Suppressor macrophage treated with lipopolysaccharide for 4 hours (primary cell): ENCODE measurements at regions not wholly inside any gene's neighbourhood (a gene's known extent, or its start where the extent isn't known, plus 50 kb on each side); places are given as distances from the start of the nearest gene placed in this dataset.
"Not testable (repeated sequence)": the region's sequence is repeated elsewhere in the genome, so short reads cannot be mapped to it uniquely, and the experiment has no call there.

ENCODE experiments used
- DNase-seq: peaks from one replicate; pipeline ENCODE4 v3.0.0-alpha.2; 2020

DNA sequence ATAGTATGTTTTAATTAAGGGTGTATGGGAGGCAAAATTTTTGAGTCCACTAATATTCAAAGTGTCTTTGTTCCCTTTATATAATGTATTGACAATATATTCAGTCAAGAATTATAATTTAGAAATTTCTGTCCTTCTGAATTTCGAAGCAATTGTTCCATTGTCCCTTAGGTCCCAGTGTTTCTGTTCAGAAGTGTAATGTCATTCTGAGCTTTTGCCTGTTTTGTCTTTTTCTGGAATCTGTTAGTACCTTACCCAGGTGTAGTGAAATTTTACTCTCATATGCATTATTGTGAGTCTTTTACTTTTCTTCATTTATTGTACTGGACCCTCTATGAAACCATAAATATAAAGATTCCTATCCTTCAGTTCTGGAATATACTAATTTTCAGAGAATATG, 505.7 kb upstream of the KIF2B start:
- no peak for DNase-seq

DNA sequence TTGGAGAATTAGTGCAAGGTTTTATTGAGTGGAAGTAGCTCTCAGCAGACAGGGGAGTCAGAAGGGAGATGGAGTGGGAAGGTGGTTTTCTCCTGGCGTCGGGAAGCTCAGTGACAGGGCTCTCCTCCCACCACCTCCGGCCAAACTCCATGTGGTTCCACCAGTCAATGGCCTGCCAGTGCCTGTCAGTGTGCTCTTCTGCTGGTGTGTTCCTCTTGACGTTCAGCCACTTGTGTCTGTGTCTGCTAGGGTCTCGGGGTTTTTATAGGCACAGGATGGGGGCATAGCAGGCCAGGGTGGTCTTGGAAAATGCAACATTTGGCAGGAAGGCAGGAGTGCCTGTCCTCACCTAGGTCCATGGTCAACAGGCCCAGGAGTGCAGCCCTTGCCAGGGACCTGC, 506.7 kb upstream of the KIF2B start:
- no peak for DNase-seq

DNA sequence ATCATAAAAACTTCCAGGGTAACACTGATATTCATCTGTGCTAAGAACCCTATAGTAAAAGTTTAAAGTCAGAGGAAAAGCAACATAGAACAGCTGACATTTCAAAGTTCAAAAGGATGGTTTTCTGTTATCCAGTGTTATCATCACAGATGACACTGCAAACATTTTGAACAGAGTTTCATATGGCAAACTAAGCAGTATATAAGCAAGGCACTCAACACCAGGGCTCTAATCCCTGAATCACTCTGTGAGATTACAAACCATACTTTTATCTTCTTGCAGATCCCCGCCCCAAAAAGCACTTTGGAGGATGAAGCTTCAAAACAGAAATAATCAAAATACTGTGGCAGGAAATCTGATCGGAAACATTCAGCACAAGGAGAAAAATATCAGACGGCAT, 508.2 kb upstream of the KIF2B start:
- DNase-seq: no peak

DNA sequence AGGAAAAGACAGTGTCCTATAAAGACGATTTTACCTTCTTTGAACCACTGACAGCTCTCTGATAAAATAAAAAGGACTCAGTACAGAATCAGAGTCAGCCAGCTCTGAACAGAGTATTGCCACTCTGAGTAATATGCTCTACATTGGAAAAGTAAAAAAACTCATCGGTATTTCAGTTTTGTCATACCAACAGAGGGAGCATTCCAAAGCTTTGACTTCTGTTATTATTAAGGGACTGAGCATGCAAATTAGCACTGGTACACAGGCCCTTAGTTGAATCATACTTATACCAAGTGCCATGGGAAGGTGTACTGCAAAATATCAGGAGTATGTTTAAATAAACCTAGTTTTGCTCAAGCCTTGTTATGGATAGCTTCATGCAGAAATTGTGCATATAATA, 509.0 kb upstream of the KIF2B start:
- DNase-seq: no peak

DNA sequence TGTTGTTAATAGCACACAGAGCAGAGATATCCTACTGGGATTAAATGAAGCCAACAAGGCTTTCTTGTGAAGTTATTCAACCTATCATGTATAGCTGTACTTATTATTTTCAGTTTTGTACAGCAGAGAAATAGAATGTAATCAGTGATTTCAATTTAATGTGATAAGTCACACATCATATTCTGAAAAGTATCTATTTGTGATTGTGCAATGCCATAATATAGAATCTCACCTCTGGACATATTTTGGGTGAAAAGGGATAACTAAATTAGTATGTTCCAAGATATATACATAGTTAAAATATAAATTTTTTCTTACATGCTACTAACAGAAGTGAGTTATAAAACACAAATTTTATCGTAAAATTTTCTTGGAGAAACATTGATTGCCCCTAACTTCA, 544.3 kb upstream of the KIF2B start:
- no peak for DNase-seq

DNA sequence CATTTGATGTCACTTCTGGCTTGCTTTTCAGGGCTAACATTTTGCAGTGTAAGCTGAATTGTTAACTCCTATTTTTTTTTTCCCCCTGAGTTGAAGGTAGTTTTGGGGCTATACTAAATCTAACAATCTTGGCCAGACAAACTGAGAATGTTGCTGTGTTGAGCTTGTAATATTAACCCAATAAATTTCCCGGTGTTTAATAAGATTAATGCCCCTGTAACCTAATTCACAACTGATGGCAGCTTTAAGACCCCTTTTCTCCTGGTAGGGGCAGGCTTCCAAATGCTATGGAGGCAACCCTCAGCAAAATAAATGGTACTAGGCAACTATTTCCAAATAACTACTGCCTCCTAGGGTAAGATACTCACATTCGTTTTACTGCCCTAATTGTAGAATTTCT, 549.6 kb upstream of the KIF2B start:
- DNase-seq: no peak

DNA sequence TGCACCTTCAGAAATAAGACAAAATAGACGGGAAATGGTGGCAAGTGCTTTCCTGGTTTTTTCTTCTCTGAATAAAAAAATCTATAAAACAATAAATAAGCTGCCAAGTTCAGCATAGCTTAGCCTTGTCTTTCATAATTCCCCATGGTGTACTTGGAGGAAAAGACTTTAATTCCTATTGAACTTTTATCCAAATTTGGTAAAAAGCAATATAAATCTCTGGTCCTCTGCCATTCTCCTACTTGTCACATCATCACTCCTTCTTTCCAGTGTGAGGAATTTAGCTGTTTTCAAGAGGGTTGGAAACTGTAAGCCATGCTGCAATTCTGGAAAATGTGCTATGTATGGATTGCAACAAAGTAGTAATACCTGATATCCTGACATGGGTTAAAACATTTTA, 551.8 kb upstream of the KIF2B start:
- DNase-seq: no peak

DNA sequence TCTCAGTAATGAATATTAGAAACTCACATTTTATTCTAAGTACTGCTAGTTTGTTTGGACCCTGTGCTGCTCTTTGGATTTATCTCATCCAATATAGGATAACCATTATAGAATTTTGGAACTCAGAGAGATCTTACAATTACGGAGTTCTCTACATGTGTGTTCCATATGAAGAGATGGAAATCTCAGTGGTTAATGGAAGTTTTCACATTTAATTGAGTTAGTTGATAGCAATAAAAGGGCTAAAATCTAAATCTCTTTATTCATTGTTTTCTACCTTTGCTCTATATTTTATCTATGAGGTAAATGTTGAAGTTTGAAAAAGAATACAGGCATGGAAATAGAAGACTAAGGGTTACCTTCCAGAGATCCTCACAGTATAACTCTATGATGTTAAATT, 558.0 kb upstream of the KIF2B start:
- no peak for DNase-seq

DNA sequence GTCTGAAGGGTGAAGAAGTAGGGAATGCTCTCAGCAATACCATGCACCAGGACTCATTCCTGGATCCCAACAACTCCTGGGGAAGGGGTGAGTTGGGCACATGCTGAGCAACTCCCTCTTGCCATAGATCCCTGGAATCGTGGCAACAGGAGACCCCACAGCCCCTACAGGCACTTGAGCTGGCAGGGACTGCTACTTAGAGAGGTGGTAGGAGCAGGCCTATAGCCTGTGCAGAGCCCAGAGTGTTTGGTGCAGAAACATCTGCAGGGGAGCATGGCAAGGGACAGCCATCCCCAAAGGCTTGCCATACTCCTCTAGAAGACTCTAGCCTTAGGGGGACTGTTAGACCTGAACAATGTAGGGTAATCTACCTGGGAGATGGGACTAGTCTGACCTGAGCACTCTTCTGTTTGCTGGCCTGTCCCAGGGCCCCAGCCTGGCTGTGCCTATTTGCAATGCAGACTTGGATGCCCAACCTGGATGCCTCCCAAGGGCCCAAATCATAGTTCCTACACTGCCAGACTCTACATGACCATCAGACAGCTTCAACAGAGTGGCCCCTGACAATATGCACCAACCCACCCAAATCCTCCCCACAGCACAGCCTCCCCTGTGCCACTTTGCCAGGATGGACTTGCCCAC, 568.6 kb upstream of the KIF2B start:
- no peak for DNase-seq

DNA sequence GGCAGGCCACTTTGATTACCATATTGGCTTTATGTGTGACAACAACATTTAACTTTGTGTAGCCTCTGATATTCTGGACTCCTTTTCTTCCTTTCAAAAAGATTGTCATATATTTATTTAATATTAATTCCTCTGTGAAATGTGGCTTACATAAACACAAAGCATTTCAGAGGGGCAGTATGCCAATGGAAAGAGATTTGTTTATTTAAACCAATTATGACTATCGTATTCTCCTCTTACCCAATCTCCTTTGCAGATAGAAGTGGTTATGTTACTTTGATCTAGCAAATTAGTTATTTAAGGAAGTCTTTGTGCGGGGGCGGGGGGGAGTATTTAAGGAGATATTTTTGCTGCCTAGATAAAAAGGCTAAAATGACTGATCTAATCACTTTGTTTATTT, 573.7 kb upstream of the KIF2B start:
- no peak for DNase-seq

DNA sequence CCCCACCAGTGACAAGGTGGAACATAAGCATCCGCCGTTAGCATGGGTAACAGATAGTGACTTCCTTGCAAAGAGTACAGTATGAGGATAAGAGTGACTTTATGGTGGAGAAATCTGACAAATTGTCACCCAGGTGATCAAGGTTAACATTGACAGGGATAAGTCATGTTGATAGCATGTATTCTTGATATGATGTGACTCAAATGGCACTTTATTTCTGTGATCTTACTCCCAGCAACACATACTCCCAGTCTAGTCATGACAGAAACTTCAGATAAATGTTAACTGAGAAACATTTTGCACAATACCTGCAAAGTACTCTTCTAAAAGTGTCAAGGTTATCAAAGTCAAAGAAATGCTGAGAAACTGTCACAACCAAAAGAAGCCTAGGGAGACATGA, 588.6 kb upstream of the KIF2B start:
- DNase-seq: no peak

DNA sequence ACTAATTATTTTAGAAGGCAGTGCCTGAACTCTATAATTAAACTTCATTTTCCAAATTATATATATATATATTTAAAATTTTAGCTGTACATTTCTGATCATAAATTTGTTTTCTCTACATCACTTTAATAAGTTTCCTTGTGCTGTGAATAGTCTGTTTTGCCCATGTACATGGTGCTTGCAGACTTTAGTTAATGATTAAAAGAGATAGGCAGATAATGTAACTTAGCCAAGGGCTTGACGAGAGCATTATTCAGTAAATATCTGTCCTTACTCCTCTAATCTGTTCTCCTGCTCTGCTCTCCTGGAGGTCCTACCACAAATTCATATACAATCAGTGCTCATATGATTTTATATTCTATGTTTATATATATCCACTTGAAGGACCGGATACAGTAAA, 595.2 kb upstream of the KIF2B start:
- no peak for DNase-seq

DNA sequence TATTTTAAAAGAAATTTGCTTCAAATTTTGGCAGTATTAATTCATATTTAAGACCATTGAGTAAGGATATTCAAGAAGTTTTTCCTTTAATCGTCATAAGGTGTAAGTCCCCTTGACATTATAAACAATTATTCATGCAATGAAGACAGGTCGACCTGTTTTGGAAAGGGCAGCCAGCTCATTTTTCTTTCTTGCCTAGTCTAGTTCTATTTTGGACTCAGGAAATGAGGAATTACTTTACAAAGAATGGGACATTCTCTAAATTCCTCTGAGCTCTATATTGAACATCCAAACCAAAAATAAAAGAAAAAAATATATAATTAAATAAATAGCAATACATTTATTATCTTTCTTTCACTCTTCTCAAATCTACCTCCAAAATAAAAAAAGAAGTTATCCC, 595.6 kb upstream of the KIF2B start:
- no peak for DNase-seq

DNA sequence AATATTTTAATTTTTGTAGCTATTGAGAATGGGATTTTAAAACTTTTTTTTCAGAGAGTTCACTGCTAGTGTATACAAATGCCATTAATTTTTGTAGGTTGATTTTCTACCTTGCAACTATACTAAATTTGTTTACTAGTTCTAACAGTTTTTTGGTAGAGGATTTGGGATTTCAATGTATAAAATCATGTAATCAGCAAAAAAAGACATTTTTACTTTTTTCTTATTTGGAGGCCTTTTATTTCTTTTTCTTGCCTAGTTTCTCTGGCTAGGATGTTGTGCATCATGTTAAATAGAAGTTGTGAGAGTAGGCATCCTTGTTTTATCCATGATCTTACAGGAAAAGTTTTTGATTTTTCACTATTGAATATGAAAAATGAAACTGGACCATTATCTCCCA, 602.9 kb upstream of the KIF2B start:
- DNase-seq: no peak

DNA sequence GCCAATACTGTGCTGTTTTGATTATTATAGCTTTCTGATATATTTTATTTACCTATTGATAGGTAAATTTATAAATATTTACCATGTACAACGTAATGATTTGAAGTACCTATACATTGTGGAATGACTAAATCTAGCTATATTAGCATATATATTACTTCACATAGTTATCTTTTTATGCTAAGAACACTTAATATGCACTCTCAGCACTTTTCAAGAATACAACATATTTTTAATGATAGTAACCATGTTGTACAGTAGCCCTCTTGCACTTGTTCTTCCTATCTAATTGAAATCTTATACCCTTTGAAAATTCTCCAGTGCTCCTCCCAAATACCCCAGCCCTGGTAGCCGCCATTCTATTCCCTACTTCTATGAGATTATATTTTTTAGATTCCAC, 604.0 kb upstream of the KIF2B start:
- DNase-seq: no peak

DNA sequence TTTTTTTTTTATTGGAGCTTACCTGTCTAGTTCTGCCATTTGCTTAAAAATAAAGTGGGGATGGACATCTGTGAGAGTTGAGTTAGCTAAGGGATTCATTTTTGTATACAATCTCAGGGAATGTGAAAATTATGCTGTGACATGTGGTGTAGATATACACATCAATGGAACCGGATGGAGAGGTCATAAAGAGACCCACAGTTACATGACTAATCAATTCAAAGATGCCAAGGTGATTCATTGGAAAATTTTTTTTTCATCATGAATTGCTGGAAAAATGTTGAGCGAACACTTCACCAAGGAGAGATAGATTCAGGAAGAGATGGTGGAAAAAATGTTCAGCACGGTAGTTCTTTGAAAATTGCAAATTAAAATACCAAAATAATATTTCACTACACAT, 605.4 kb upstream of the KIF2B start:
- DNase-seq: no peak

DNA sequence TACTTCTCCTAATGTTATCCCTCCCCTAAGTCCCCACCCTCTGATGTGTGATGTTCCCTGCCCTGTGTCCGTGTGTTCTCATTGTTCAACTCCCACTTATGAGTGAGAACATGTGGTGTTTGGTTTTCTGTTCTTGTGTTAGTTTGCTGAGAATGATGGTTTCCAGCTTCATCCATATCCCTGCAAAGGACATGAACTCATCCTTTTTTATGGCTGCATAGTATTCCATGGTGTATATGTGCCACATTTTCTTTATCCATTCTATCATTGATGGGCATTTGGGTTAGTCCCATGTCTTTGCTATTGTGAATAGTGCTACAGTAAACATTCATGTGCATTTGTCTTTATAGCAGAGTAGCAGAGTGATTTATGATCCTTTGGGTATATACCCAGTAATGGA, 613.8 kb upstream of the KIF2B start:
- DNase-seq: not testable (repeated sequence)

DNA sequence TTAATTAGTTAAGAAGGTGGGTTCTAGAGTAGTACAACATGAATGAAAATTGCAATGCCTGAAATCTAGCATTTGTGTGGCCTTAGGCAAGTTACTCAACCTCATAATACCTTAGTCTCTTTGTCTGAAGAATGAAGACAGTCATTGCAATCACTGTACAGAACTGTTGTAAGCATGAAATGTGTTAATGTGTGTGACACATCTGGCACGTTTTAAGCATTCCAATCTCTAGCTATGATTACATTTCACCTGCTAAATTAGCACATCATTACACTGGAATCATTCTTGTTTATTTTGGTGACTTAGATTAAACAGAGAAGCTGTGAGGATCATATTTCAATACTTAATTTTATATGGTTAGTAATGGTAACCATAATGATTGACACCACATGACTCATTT, 629.7 kb upstream of the KIF2B start:
- DNase-seq: no peak

DNA sequence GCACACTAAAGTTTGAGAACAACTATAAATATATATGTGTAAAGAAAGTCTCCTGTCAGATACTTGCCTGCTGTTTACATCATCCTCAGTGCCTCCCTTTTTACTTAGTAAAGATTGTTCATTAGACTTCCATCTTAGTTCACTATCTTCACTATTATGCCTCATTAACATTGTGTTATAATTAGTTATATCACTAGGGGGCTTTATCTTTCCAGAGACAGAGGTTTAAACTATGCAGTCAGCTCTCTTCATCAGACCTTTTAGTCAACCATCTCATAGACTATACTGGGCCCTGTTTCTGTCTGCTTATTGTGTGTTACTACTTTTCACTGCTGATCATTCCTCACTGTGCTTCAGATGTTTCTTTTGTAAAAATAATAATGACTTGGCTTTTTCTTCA, 630.8 kb upstream of the KIF2B start:
- no peak for DNase-seq

DNA sequence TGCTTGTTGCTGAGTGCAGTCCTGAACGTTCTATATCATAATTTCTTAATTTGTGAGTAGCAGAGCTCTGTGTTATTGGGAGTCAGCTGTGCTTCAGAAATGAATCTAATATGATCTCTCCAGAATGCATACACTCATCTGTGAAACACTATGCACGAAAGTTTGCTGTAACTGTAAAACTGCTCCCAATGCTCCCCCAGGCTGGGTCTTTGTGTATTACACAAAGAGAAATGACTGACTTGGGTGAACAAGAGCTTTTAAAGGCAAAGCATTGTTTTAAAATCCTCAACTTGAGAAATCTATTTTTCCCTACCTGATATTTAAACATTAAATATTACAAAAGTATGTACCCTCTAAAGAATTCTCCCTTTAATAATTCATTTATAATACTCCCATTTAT, 636.7 kb upstream of the KIF2B start:
- no peak for DNase-seq

DNA sequence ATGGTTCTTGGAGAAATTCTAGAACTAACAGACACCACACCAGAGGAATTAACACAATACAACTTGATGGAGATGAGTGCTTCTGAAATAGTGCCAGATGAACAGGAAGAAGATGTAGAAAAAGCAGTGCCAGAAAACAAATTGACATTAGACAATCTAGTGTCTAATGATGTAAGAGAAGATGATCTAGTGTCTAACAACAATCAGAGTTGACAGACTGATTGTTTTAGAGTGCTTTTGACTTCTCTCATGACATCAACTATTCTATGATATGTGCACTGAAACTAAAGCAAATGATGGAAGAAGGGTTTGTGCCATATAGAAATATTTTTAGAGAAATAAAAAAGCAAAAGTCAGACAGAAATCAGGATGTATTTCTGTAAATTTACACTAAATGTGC, 646.1 kb upstream of the KIF2B start:
- no peak for DNase-seq

DNA sequence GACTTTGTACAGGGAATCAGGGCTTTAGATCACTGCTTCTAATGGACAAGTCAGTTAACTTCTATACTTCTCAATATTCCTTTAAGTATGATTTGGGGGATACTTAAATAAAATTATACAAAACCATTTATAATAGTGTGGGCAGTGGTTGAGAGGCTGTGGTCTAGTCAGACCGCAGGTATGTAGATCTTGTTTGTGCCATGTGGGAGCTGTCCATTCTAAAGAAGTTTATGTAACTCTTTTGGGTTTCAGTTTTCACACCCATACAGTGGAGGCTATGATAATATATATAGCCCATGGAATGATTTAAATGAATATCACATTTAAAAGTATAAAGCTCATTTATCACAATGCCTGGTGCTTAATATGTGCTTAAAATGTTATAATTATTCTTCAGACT, 654.3 kb upstream of the KIF2B start:
- no peak for DNase-seq

DNA sequence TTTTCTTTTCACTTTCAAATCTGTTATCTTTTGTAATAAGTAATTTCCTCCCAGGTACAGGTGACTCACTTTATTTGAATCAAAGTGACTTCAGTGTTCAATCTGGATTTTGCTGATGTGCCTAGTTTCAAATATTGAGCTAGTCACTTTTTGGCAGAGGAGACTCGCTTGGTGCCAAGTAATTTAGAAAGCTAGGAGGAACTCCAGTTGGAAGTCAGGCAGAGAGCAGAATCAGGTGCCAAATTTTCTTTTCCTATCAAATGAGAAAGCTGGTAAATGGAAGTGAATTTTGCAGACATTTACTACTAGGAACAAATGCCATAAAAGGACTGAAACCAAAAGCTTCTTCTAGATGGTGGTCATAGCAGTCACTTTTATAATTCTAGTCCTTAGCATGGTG, 656.0 kb upstream of the KIF2B start:
- DNase-seq: no peak

DNA sequence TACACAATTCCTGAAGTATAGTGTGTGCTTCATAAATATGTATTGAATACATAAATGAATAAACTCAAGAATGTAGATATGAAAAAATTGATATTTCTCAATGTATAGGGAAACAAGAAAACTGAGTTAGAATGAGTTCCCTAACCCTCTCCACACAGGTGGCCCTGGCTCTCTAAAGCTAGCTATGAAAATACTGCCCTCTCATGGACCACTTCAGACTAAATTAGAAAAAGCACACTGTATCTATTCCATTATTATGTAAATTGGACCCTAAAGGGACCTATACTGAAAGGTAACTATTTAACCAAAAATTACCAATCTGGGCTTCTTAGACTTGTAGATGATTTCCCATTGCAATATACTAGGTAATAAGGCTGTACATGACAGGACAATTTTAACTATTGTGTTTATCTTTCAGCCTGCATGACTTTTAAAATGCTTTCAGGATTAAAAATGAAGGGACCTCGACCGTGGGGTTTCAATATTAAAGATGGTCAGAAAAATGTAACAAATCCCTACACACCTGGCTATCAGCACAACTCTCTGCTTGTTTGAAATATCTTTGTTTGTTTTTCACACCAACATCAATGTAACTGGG, 672.5 kb upstream of the KIF2B start:
- no peak for DNase-seq

DNA sequence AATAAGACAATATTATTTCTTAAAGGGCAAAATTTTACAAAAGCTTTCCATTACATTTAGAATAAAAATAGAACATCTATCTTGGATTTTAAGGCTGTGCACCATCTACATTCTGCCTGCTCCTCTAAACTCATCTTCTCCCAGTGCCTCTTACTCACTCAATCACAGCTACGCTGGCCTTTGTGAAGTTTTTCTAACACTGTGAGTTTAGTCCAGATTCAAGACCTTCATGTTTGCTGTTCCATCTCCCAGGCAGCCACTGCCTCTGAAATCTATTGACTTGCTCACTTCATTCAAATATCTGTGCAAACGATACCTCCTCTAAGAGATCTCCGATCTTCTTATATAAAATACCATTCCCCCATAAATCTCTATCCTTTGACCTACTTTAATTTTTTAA, 673.4 kb upstream of the KIF2B start:
- no peak for DNase-seq

DNA sequence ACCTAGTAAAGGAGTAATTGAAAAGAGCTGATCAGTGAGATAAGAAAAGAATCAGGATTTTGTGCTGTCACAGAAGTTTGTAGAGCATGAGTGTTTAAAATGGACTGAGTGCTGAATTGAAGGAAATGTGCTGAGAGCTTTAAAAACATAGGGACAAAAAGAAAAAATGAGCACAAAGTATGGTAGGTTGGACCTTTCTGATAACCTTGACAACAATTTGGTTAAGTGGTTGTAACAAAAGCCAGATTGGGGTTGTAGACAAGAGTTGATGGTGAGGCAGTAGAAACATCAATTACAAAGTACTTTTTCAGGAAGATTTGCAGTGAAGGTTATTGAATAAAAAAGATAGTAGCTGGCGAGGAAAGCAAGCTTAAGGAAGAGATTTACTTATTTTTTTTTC, 674.7 kb upstream of the KIF2B start:
- no peak for DNase-seq
